DMS79 (cell line): ENCODE measurements at regions not wholly inside any gene's neighbourhood (a gene's known extent, or its start where the extent isn't known, plus 50 kb on each side); places are given as distances from the start of the nearest gene placed in this dataset.
A peak's percentile ranks its signal among the peaks of the same experiment; 100 is the strongest.
"Not testable (repeated sequence)": the region's sequence is repeated elsewhere in the genome, so short reads cannot be mapped to it uniquely, and the experiment has no call there.

Source experiments
- DNase-seq: peaks from one replicate; lab custom pipeline; 2025; lab: John Stamatoyannopoulos, UW

- DNase-seq: no peak
Observed at GRCh38 chr11:24375931-24376330, 120.9 kb upstream of the LUZP2 start.

GRCh38 chr11:24383137-24383536 lies 113.7 kb upstream of the LUZP2 start:
- no peak for DNase-seq

DNA sequence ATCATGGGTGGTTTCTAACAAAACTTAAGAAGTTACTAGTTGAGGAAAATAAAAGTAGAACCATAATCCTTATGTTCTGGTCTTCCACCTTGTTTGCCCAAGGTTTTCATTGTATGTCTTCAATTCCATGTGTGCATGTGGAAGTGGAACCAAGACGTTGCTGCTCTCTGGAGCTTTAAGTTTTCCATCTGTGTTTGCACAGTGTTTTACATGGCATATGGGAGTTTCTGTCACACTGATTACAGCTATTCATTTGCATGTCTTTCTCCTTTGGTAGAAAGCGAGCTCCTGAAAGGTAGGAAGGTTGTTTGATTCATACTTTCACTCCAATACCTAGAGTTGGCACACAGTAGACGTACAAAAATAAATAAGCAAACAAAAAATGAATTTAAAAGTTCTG lies 112.6 kb upstream of the LUZP2 start:
- no peak for DNase-seq

DNA sequence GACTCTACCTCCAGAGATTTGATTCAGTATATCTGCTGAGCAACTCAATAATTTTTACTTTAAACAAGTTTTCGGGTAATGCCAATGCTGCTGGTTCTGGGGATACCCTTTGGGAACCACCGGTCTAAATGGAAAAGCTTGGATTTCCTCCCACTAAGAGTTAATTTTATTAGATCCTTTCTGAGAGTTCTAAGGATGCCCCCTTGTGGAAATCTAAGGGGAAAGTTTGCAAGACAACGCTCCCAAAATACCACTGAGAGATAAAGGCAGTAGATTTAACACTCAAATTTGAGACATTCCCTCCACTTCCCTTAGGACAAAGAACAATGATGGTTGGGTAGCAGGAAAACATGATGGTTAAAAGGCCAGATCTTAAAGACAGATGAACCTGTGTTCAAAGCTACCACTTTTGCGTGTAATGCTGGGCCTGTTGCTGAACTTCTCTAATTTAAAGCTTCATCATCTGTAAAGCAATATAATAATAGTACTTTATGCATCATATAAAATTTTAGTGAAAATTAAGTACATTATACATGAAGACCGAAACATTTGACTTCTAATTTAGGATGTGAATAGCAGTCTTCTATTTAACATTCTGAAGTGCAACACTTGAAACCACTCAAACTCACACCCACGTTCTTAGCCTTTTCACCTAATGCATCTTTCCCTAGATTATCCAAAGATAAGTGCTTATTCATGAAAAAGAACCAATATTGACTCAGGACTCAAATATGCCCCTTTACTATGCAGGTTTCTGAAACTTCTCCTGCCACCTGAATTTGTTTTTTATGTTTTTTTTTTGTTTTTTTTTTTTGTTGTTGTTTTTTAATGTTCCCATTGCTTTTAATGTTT lies 110.1 kb upstream of the LUZP2 start:
- peak; percentile 92 for DNase-seq

DNA sequence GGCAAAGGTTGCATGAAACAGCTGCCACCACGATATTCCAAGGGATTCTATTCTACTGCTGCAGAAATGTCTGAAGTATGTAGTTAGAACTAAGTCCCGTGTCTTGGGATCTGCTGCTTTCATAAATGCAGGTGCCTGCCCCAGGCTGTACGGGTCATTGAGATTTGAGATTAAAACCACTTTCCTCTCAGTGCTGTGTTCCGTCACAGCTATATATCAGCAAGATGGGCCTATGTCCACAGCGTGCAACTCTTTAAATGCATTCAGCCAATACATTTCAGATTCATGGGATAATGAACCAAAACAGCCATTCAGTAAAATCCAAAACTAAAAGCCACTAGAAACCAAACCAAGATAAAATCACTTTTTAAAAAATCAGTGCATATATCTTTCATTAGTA lies 107.3 kb upstream of the LUZP2 start:
- no peak for DNase-seq

DNA sequence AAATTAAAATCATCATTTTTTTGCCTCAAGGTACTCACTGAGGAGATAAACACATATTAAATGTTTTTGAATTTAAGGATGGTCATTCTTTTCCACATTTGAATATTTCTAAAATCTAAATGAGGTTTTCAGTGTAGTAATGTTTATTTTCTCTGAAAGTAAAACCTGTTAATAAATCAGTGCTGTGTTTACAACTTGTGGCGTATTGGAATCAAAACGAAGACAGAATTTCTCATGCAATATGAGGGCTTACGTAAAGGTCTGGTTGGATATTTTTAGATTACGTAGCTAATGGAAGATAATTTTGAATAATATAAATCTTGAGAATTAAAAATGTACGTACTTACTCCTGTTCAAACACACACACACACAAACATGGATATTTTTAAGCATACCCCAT lies 106.8 kb upstream of the LUZP2 start:
- no peak for DNase-seq

DNA sequence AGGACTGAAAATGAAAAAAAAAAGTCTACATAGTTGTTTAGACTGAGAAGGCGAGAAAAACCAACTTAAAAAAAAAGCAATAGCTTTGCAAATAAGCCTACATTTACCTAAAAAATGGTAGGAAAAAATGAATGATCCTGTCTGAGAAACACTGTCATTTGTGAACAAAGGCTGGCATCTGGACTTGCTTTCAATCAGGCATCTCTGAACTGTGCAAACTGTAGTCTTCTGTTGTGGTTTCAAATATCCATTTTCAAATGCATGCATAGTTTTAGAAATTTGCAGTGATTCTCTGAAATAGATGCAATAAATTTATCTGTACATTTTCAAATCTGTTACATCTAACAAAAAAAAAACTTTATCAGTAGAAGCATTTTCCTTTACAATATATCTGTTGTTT lies 106.1 kb upstream of the LUZP2 start:
- DNase-seq: no peak

DNA sequence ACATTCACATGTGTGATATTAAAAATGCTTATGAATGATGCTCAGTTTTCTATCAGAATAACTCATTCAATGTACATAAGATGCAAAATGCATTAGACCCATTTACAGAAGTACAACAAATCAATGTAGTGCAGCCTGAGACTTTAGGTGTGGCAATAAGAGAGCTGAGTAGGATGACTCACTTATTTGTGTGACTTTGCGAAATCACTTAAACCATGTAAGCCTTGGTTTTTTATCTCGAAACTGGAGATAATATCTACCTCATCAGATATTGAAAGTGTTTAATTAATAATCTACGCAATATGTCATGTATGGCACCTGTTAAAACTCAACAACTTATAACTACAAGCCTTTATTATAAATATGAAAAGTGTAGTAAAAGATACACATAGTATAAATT lies 105.7 kb upstream of the LUZP2 start:
- no peak for DNase-seq

DNA sequence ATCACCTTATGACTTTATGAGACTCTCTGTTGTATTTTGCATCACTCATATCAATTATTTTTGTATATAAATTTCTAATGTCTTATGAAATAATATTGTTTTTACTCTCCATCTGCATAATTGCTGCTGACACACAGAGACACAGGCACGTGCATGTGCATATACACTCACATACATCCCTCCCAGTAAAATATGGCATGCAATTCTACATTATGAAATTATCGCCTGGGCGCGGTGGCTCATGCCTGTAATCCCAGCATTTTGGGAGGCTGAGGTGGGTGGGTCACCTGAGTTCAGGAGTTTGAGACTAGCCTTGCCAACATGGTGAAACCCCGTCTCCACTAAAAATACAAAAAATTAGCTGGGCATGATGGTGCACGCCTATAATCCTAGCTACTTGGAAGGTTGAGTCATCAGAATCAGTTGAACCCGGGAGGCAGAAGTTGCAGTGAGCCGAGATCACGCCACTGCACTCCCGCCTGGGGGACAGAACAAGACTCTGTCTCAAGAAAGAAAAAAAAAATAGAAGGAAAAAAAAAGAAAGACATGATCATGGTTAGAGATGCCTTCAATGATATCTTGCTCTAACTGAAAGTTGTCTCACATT lies 96.7 kb upstream of the LUZP2 start:
- DNase-seq: no peak

- no peak for DNase-seq
Observed at GRCh38 chr11:24406389-24406788, 90.5 kb upstream of the LUZP2 start.

DNA sequence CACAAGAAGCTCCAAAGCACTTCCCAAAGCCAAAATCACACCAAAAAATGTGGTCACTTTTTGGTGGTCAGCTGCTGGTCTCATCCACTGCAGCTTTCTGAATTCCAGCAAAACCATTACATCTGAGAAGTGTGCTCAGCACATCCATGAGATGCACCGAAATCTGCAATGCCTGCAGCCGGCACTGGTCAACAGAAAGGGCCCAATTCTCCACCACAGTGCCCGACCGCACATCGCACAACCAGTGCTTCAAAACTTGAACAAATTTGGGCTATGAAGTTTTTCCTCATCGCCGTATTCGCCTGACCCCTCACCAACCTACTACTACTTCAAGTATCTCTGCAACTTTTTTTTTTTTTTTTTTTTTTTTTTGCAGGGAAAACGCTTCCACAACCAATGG lies 89.9 kb upstream of the LUZP2 start:
- DNase-seq: no peak

GRCh38 chr11:24407733-24408132 lies 89.1 kb upstream of the LUZP2 start:
- no peak for DNase-seq

DNA sequence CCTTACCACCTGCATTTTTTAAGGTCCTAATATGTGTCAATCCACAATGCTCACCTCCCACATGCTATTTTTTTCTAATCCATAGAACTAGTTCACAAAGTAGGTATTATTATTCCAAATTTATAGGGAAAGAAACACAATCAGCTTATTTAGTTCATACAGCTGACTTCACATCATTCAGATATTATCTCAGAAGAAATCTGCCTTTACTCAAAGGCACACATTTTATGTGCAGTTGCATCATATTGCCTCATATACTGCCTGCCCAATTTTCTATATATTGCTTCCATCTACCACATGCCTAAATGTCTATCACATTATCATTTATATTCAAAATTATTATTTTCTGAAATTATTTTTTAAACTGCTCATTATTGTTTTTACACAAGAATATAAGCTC lies 88.7 kb upstream of the LUZP2 start:
- no peak for DNase-seq

DNA sequence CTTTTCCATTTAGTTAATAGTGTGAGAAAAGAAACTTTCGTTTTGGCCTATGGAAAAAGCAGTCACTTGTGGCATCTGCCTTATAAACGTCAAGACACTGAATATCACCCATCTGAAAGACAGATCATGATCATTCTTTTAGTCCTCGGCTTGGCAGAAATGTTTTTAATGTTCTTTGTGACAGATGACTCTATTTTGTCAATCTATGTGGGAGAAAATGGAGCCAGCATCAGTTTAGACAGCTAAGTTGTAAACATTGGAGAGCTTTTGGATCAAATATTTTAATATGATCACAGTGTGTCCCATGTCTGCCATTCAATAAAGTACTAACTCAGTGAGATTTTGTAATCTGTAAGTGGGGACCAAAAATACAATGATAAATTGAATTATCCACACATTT lies 85.1 kb upstream of the LUZP2 start:
- no peak for DNase-seq

GRCh38 chr11:24412722-24413121 lies 84.1 kb upstream of the LUZP2 start:
- DNase-seq: no peak

- no peak for DNase-seq
Observed at GRCh38 chr11:24413391-24413790, 83.5 kb upstream of the LUZP2 start.

DNA sequence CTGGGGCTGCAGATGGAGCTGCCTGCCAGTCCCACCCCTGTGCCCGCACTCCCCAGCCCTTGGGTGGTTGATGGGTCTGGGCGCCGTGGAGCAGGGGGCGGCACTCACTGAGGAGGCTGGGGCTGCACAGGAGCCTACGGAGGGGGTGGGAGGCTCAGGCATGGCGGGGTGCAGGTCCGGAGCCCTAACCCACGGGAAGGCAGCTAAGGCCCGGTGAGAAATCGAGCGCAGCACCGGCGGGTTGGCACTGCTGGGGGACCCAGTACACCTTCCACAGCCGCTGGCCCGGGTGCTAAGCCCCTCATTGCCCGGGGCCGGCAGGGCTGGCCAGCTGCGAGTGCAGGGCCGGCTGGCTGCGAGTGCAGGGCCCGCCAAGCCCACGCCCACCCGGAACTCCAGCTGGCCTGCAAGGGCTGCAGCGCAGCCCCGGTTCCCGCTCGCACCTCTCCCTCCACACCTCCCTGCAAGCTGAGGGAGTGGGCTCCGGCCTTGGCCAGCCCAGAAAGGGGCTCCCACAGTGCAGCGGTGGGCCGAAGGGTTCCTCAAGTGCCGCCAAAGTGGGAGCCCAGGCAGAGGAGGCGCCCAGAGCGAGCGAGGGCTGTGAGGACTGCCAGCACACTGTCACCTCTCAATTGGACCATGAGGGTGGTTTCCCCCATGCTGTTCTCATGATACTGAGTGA lies 80.8 kb upstream of the LUZP2 start:
- DNase-seq: not testable (repeated sequence)

GRCh38 chr11:24421766-24422165 lies 75.1 kb upstream of the LUZP2 start:
- DNase-seq: no peak

GRCh38 chr11:24422376-24422775 lies 74.5 kb upstream of the LUZP2 start:
- no peak for DNase-seq

DNA sequence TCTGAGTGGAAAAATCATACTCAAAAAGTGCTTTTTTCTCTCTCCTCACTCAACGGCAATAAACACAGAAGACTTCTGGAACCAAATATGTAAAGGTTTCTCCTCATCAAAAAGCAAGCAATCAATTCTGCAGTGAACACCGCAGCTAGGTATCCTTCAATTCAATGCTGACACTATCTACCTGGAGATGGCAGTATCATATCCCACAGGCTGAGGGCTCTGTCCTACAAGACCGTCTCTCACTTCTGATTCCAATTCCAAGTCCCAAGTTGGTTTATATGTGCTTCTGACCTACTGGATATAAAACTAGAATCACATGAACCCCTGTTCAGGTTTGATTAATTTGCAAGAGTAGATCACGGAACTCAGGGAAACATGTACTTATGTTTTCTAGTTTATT lies 59.7 kb upstream of the LUZP2 start:
- DNase-seq: no peak
